ENCODE measurements at regions not wholly inside any gene's neighbourhood (a gene's known extent, or its start where the extent isn't known, plus 50 kb on each side); places are given as distances from the start of the nearest gene placed in this dataset.

DNA sequence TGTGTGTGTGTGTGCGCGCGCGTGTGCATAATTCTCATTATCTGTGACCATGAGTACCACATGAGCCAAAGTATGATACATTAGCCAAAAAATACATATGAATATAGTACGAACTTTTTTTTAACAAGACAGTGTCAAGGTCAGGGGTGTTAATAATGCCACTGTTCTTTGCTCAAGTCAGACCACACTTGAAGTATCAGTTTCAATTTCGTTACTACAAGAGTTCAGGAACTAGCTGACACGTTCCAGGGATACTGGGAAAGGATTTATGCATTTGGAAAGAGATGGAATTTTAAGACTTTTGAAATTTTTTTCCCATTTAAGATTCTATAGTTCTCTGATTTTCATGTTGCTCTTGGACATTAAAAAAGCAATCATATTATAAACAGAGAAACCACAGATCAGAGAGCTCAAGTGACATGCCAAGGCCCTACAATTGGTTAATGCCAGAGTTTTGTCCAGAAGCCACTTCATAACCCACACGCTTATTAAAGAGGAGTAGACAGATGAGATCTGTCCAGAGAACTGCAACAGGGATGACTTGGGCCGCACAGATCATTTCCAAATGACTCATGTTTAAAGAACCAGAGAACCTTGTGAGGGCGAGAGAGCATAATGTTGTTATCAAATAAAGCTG is 718.8 kb upstream of the SGCG start:
- no peak overlapping the region for H3K4me3 ChIP-seq (ENCODE audit: low read depth, low read length)
- no peak for DNase-seq (ENCODE audit: low read depth, low spot score)
- POLR2A ChIA-PET = no interaction called here
- CTCF ChIA-PET = no interaction called here
- TF ChIP-seq, protein P1, sequence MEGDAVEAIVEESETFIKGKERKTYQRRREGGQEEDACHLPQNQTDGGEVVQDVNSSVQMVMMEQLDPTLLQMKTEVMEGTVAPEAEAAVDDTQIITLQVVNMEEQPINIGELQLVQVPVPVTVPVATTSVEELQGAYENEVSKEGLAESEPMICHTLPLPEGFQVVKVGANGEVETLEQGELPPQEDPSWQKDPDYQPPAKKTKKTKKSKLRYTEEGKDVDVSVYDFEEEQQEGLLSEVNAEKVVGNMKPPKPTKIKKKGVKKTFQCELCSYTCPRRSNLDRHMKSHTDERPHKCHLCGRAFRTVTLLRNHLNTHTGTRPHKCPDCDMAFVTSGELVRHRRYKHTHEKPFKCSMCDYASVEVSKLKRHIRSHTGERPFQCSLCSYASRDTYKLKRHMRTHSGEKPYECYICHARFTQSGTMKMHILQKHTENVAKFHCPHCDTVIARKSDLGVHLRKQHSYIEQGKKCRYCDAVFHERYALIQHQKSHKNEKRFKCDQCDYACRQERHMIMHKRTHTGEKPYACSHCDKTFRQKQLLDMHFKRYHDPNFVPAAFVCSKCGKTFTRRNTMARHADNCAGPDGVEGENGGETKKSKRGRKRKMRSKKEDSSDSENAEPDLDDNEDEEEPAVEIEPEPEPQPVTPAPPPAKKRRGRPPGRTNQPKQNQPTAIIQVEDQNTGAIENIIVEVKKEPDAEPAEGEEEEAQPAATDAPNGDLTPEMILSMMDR (IDR thresholded peaks at IDR 0.05; ENCODE audit: insufficient read depth, low read length, missing control alignments) = no peak

DNA sequence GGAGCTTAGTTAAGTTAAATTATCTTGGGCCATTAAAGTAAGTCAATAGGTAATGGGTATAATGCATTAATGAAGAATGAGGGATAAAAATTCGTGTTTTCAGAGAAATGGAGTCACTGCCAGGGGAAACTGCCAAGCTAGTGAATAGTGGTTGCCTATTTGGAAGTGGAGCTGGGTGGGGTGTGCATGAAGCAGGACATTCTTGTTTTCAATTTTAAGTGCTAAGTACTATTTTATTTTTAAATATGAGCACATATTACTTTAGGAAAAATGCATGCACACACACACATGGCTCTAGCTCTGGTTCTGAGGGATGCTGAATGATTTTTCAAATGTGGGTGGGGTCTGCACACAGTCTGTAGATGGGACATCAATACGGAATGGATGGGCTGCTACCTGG is 717.7 kb upstream of the SGCG start:
- TF ChIP-seq, protein P1 (IDR thresholded peaks at IDR 0.05; ENCODE audit: insufficient read depth, low read length, missing control alignments) = no peak
- POLR2A ChIA-PET = no interaction called here
- CTCF ChIA-PET = no interaction called here
- DNase-seq (ENCODE audit: low read depth, low spot score) = no peak
- no peak overlapping the region for H3K4me3 ChIP-seq (ENCODE audit: low read depth, low read length)

DNA sequence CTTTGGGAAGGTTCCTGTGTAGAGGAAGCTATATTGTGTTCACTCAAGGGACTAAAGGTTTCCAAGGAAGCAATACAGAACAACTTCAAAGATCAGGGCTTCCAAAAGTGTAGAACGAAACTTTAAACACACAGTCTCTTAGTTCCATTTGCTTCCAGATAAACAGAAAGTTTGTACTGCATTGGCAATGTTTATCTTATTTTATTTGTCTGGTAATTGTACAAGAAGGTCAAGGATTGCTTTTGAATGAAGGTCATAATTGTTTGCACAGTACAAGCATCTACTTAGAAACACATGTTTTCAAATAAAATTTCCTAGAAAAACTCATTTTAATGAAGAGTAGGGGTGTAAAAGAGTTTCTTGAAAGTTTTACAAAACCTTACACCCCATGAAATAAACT is 712.7 kb upstream of the SGCG start:
- DNase-seq (ENCODE audit: low read depth, low spot score) = no peak
- POLR2A ChIA-PET = no interaction called here
- CTCF ChIA-PET = no interaction called here
- H3K4me3 ChIP-seq (ENCODE audit: low read depth, low read length) = no peak overlapping the region
- TF ChIP-seq, protein P1 (IDR thresholded peaks at IDR 0.05; ENCODE audit: insufficient read depth, low read length, missing control alignments) = no peak

DNA sequence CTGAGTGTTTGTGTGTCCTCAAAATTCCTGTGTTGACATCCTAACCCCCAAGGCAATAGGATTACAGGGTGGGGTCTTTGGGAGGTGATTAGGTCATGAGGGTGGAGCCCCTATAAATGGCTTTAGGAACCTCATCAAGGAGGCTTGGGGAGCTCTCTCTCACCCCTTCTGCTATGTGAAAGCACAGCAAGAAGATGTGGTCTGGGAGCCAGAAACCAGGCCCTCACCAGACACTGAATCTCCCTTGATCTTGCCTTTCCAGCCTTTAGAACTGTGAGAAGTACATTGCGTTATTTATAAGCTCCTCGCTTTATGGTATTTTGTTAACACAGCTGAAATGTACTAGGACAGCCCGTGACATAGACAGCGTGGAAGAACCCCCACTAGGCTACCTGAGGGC is 712.0 kb upstream of the SGCG start:
- TF ChIP-seq, protein P1 (IDR thresholded peaks at IDR 0.05; ENCODE audit: insufficient read depth, low read length, missing control alignments) = no peak
- ChIA-PET CTCF (no interaction called here), POLR2A (no interaction called here)
- H3K4me3 ChIP-seq (ENCODE audit: low read depth, low read length) = no peak overlapping the region
- no peak for DNase-seq (ENCODE audit: low read depth, low spot score)

DNA sequence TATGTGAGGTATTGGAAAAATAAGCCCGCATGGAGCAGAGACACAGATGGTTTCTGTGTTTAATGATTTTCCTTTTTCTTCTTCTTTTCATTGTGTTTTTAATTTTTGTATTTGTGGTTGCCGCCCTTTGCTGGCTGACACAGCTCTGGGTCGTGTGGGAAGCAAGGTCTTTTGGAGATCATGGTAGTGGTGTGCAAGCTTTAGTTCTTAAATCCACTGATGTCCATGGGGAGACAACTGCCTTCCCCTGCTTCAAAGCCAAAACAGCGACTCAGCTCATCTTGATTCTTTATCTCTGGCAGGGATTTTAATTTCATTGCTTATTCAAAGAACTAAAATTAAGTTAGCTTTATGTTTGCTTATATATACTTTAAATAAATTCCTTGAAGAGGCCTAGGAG is 711.3 kb upstream of the SGCG start:
- ChIA-PET POLR2A (no interaction called here), CTCF (no interaction called here)
- TF ChIP-seq, protein P1 (IDR thresholded peaks at IDR 0.05; ENCODE audit: insufficient read depth, low read length, missing control alignments) = no peak
- no peak overlapping the region for H3K4me3 ChIP-seq (ENCODE audit: low read depth, low read length)
- no peak for DNase-seq (ENCODE audit: low read depth, low spot score)

DNA sequence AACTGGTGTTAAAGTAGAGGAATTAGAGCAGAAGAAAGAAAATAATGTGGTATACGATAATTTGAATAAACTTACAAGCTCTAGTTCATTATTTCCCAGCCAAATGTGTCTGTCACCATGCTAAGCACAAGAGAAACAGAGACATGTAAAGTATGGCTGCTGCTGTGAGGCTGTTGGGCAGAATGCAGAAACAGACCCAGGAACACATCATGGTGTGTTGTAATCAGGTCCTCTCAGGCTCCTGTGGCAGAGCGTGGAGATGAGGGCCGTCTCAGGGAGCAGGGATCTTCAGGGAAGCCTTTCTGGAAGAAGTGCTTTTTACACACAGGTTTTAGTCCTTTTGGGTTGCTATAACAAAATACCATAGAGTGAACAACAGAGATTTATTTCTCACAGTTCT is 710.7 kb upstream of the SGCG start:
- CTCF ChIA-PET = no interaction called here
- POLR2A ChIA-PET = no interaction called here
- TF ChIP-seq, protein P1 (IDR thresholded peaks at IDR 0.05; ENCODE audit: insufficient read depth, low read length, missing control alignments) = no peak
- H3K4me3 ChIP-seq (ENCODE audit: low read depth, low read length) = no peak overlapping the region
- no peak for DNase-seq (ENCODE audit: low read depth, low spot score)
